ENCODE measurements at regions not wholly inside any gene's neighbourhood (a gene's known extent, or its start where the extent isn't known, plus 50 kb on each side); places are given as distances from the start of the nearest gene placed in this dataset.

DNA sequence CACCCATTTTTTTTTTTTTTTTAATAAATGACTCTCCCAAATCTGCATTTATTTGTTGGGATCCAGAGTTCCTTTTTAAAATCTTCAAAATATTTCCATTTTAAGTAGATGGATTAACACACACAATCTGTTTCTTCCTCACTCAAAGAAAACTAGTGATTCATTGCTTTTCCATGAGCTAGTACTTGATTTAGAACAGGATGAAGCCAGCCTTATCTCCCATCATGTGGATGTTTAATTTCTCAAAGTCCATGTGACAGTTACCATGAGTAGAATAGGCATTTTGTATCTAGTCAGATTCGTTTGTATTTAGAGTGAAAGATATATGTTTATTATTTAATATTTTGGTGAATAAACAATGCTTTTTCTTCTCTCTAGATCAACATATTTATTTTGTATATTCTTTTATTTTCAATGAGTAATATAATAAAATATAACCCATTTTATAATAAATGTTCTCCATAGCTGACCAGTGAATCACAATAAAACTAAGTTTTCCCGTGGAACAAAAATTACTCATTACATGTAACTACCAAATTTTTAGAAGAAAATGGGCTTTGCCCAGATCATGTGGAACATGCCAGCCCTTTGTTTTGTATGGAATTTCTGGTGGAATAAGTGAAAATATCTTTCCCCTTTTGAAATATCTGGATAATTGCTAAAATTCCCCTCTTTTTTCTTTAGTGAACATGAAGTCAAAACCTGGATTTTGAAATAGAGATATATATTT, 54.9 kb upstream of the RPS23 start:
- TF ChIP-seq TAF1 (IDR thresholded peaks at IDR 0.05; ENCODE audit: low read depth, low read length) (no peak), GABPA (IDR thresholded peaks at IDR 0.05; ENCODE audit: borderline replicate concordance, insufficient read depth, low read length) (no peak)

Measured in H1 (cell line).